ENCODE measurements at regions not wholly inside any gene's neighbourhood (a gene's known extent, or its start where the extent isn't known, plus 50 kb on each side); places are given as distances from the start of the nearest gene placed in this dataset.

DNA sequence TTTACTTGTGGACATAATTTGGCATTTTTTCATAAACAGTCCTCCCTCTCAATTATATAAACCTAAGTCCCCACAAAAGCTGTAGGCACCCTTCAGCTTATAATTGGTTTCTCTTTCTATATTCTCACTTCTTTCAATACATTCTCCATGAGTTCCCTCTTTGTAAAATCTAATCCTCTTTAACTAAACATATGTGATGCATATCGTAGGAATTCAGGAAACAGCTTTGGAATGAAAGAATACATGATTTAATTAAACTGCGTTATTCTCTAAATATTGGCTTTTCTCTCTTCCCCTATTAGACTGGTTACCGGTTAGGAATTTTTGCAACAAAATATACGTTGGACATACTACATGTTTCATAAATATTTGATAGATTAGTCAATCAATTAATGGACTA is 1122.6 kb downstream of the FLRT2 start:
- WGBS, 2 donors, result 70 to 83% methylated on average over 4 of the region's 4 CpGs
- no peak overlapping the region for H3K4me3 ChIP-seq
- no peaks in the 10 kb centered on the region for H3K4me1 ChIP-seq (ENCODE audit: control insufficient read depth in 5 of 5, insufficient read depth in 5 of 5, low read length in 5 of 5)

DNA sequence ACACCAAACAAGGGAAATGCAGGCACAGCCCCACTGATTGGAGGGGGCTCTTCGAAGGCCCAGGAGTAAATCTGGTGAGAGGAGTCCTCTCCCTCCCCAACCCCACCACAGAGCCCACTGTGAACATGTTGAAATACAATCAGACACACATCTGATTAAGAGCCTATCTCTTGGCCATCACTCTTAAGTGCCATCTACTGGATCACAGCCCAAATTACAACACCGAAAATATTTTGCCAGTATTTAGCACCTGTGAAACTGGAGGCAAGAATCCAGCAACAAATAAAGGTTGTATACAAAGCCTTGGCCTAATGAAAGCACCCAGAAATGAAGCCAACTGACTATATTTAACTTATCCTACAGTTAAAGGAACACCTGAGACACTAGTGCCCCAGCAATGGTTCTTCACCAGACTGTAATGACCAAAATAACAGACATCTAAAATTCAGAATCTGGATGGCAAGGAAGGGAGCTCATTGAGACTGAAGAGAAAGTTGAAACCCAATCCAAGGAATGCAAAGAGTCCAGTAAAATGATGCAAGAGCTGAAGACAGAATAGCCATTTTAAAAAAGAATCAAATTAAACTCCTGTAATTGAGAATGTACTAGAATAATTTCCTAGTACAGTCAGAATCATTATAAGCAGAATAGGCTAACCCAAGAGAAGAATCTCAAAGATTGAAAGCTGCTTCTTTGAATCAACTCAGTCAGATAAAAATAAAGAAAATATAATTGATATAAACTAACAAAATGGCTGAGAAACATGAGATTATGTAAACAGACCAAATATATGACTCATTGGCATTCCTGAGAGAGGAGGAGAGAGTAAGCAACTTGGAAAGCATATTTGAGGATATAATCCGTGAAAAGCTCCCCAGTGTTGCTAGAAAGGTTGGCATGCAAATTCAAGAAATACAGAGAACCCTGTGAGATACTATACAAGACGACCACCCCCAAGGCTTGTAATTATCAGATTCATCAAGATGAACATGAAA is 1117.0 kb downstream of the FLRT2 start:
- ATAC-seq (ENCODE audit: insufficient read depth, low FRiP score) (no peak), DNase-seq (no peak)
- WGBS, 2 donors, result 80% methylated on average over 4 of the region's 4 CpGs

More for the DNA sequence above, 1122.6 kb downstream of the FLRT2 start:
- ATAC-seq (ENCODE audit: insufficient read depth, low FRiP score), result no peak
- Histone ChIP-seq H3K27ac (ENCODE audit: low read depth in 1 of 2, low read length in 1 of 2) (no peak overlapping the region), H3K9me3 (ENCODE audit: control insufficient read depth in 4 of 4, insufficient read depth in 3 of 4, low read length in 3 of 4) (peaks cover 0 to 2% (median 0%) of the 10 kb centered on the region in 4 donors), H3K27me3 (ENCODE audit: control insufficient read depth in 3 of 3, insufficient read depth in 3 of 3, low read length in 2 of 3) (no peaks in the 10 kb centered on the region), H3K9ac (ENCODE audit: insufficient read depth in 1 of 2, low read length in 2 of 2) (no peak overlapping the region), H3K36me3 (ENCODE audit: control insufficient read depth in 4 of 4, insufficient read depth in 4 of 4, low read length in 4 of 4) (no peaks in the 10 kb centered on the region)
- DNase-seq, result no peak
- TF ChIP-seq, protein P1, sequence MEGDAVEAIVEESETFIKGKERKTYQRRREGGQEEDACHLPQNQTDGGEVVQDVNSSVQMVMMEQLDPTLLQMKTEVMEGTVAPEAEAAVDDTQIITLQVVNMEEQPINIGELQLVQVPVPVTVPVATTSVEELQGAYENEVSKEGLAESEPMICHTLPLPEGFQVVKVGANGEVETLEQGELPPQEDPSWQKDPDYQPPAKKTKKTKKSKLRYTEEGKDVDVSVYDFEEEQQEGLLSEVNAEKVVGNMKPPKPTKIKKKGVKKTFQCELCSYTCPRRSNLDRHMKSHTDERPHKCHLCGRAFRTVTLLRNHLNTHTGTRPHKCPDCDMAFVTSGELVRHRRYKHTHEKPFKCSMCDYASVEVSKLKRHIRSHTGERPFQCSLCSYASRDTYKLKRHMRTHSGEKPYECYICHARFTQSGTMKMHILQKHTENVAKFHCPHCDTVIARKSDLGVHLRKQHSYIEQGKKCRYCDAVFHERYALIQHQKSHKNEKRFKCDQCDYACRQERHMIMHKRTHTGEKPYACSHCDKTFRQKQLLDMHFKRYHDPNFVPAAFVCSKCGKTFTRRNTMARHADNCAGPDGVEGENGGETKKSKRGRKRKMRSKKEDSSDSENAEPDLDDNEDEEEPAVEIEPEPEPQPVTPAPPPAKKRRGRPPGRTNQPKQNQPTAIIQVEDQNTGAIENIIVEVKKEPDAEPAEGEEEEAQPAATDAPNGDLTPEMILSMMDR (IDR thresholded peaks at IDR 0.05; ENCODE audit: control extremely low read depth, extremely low read depth), result no peak

DNA sequence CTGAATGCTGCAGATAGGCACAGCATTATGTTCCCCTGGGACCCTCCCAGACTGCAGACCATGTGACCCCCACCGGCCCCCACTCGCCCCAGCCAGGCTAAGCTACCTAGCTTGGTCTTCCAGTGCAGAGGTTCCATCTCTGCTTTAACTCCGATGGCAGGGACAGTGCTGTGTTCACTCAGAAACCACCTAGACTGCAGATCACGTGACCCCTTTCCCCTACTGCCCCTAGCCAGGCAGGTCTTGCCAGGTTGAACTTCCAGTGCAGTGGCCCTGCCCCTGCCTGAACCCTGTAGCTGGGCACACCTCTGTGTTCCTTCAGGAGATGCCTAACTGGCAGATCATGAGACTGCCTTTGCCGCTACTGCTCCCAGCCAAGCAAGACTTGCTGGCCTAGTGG is 1116.2 kb downstream of the FLRT2 start:
- DNase-seq, result no peak
- no peak overlapping the region for H3K9ac ChIP-seq (ENCODE audit: insufficient read depth in 1 of 2, low read length in 2 of 2)

More for the DNA sequence above, 1117.0 kb downstream of the FLRT2 start:
- Histone ChIP-seq H3K9ac (ENCODE audit: insufficient read depth in 1 of 2, low read length in 2 of 2) (no peak overlapping the region), H3K9me3 (ENCODE audit: control insufficient read depth in 4 of 4, insufficient read depth in 3 of 4, low read length in 3 of 4) (peaks cover 0 to 7% (median 2%) of the 10 kb centered on the region in 4 donors), H3K36me3 (ENCODE audit: control insufficient read depth in 4 of 4, insufficient read depth in 4 of 4, low read length in 4 of 4) (no peaks in the 10 kb centered on the region), H3K27ac (ENCODE audit: low read depth in 1 of 2, low read length in 1 of 2) (no peak overlapping the region), H3K4me3 (no peak overlapping the region), H3K27me3 (ENCODE audit: control insufficient read depth in 3 of 3, insufficient read depth in 3 of 3, low read length in 2 of 3) (no peaks in the 10 kb centered on the region), H3K4me1 (ENCODE audit: control insufficient read depth in 5 of 5, insufficient read depth in 5 of 5, low read length in 5 of 5) (no peaks in the 10 kb centered on the region)
- TF ChIP-seq, protein P1 (IDR thresholded peaks at IDR 0.05; ENCODE audit: control extremely low read depth, extremely low read depth), result no peak

More for the DNA sequence above, 1116.2 kb downstream of the FLRT2 start:
- TF ChIP-seq, protein P1 (IDR thresholded peaks at IDR 0.05; ENCODE audit: control extremely low read depth, extremely low read depth), result no peak
- no peak for ATAC-seq (ENCODE audit: insufficient read depth, low FRiP score)
- Histone ChIP-seq H3K4me1 (ENCODE audit: control insufficient read depth in 5 of 5, insufficient read depth in 5 of 5, low read length in 5 of 5) (no peaks in the 10 kb centered on the region), H3K9me3 (ENCODE audit: control insufficient read depth in 4 of 4, insufficient read depth in 3 of 4, low read length in 3 of 4) (peaks cover 0 to 7% (median 2%) of the 10 kb centered on the region in 4 donors), H3K4me3 (no peak overlapping the region), H3K36me3 (ENCODE audit: control insufficient read depth in 4 of 4, insufficient read depth in 4 of 4, low read length in 4 of 4) (no peaks in the 10 kb centered on the region), H3K27ac (ENCODE audit: low read depth in 1 of 2, low read length in 1 of 2) (no peak overlapping the region), H3K27me3 (ENCODE audit: control insufficient read depth in 3 of 3, insufficient read depth in 3 of 3, low read length in 2 of 3) (no peaks in the 10 kb centered on the region)
- WGBS, 2 donors, result 90 to 92% methylated on average over 5 of the region's 5 CpGs
